Gastroesophageal sphincter (tissue), 3 donors: ENCODE measurements at regions not wholly inside any gene's neighbourhood (a gene's known extent, or its start where the extent isn't known, plus 50 kb on each side); places are given as distances from the start of the nearest gene placed in this dataset.

ENCODE experiments used
- CTCF ChIP-seq, 4 experiments: fragments of 200-600 bp in 2 of 4; fragments of 450-650 bp in 2 of 4; sonication (generic) in 1 of 4; IDR thresholded peaks; one replicate each; pipeline ENCODE4 v1.5.1; 2017 to 2019; ENCODE audit warnings: antibody characterized with exemption in 4 of 4, mild to moderate bottlenecking in 2 of 4, moderate library complexity in 2 of 4
- POLR2A ChIP-seq, 2 donors: fragments of 450-650 bp; IDR thresholded peaks; one replicate each; pipeline ENCODE4 v1.6.1; 2017; ENCODE audit warnings: antibody characterized with exemption in 2 of 2, mild to moderate bottlenecking in 2 of 2, moderate library complexity in 1 of 2

DNA sequence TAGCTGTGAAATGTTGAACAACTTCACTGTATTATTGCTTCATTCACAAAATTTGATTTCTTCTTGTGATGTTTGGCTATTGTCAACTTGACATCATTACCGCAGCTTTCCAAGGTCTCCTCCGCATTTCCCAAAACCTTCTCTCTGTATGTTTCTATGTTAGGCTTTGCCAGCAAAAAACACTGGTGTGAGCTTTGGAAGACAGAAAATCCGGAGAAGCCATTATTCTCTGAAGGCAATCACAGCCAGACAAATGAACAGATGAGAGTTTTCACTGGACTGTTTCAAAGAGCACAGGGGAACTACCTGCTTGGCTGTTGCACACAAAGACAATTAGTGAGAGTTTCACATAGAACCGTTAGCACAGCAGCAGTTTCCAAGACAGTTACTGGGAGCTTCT, 609.6 kb downstream of the BRINP3 start:
- TF ChIP-seq POLR2A (IDR thresholded peaks at IDR 0.05) = no peak
- TF ChIP-seq CTCF (IDR thresholded peaks at IDR 0.05) = no peak
